SK-N-SH (cell line): ENCODE measurements at regions not wholly inside any gene's neighbourhood (a gene's known extent, or its start where the extent isn't known, plus 50 kb on each side); places are given as distances from the start of the nearest gene placed in this dataset.

ENCODE experiments used
- ELF1 ChIP-seq: IDR thresholded peaks from 2 replicates; pipeline ENCODE4 v1.4.0; 2012
- FOSL2 ChIP-seq: IDR thresholded peaks from 2 replicates; pipeline ENCODE4 v1.4.0; 2012; ENCODE audit warnings: low read depth, mild to moderate bottlenecking, moderate library complexity, borderline replicate concordance
- JUND ChIP-seq: IDR thresholded peaks from 2 replicates; pipeline ENCODE4 v1.4.0; 2012
- NRF1 ChIP-seq: IDR thresholded peaks from 2 replicates; pipeline ENCODE4 v1.6.1; 2012; ENCODE audit warnings: low read depth, mild to moderate bottlenecking, low read length
- POLR2AphosphoS5 ChIP-seq: IDR thresholded peaks from 2 replicates; pipeline ENCODE4 v1.6.1; 2012; ENCODE audit warnings: low read depth, low read length
- RAD21 ChIP-seq: IDR thresholded peaks from 2 replicates; pipeline ENCODE4 v1.6.1; 2012; ENCODE audit warnings: mild to moderate bottlenecking, low read length
- RXRA ChIP-seq: IDR thresholded peaks from 2 replicates; pipeline ENCODE4 v1.4.0; 2012; ENCODE audit warnings: low read depth, mild to moderate bottlenecking, borderline replicate concordance
- SIN3A ChIP-seq: IDR thresholded peaks from 2 replicates; pipeline ENCODE4 v1.6.1; 2012; ENCODE audit warnings: low read depth, mild to moderate bottlenecking, low read length, moderate library complexity, borderline replicate concordance
- SMC3 ChIP-seq: IDR thresholded peaks from 2 replicates; pipeline ENCODE4 v1.6.1; 2012; ENCODE audit warnings: low read depth, low read length, improper control_type of control experiment
- TF ChIP-seq, protein P1 (sequence below): IDR thresholded peaks from 2 replicates; pipeline ENCODE4; 2012
- TF ChIP-seq, protein P2 (sequence below): fragments of 150-350 bp; IDR thresholded peaks from 2 replicates; pipeline ENCODE4 v1.6.1; 2016; ENCODE audit warnings: mild to moderate bottlenecking, low read depth, low read length
- TF ChIP-seq, protein P3 (sequence below): IDR thresholded peaks from 2 replicates; pipeline ENCODE4 v1.4.0; 2012; ENCODE audit warnings: low read depth, borderline replicate concordance
- TF ChIP-seq, protein P4 (sequence below): IDR thresholded peaks from 2 replicates; pipeline ENCODE4 v1.4.0; 2012; ENCODE audit warnings: low read depth
- TF ChIP-seq, protein P5 (sequence below): fragments of 200-600 bp; sonication (generic); IDR thresholded peaks from 2 replicates; pipeline ENCODE4 v1.6.1; 2017; ENCODE audit warnings: antibody characterized with exemption, mild to moderate bottlenecking, moderate library complexity
- TF ChIP-seq, protein P6 (sequence below): IDR thresholded peaks from 2 replicates; pipeline ENCODE4 v1.4.0; 2012; ENCODE audit warnings: low read depth, borderline replicate concordance

DNA sequence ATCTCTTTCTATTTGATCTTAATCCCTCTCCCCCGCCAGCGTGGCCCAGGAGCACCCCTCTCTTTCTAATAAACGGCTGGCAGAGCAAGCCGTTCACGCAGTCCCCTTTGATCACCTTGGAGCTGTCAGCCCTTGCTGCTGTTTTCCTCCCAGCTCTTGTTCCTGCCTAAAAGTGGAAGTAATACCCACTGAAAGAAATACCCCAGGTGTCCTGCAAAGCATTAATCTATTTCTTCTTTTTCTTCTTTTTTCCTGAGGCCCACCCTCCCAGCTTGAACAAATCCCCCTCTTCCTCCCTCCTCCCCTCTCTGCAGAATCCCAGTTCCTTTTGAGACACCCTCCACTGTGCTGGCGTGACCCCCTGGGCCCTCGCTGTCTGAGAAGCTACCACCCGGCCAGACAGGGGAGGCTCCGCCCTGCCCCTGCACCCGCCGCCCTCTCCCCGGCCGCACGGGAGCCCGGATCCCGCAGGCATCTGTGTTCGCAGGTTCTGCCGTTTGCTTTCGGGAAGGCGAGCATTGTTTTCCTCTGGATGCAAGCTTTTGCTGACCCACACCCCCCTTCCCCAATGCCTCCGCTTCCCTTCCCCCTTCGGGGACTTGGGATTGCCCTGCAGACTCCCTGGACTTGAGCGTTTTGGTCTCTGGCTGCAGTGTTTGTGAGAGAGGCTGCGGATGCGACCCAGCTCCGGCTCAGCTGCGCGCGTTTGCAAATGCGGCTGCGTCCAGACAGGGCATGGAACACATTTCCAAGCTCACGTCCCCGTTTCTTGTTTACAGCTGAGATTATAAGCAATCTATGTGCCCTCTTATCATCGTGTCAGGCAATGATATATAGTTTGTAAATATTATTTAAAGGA lies 631.5 kb downstream of the NYAP2 start (continued):
- TF ChIP-seq SMC3 (no peak), POLR2AphosphoS5 (no peak; the same call in 1 of the 2 replicates), NRF1 (peak; percentile 42), ELF1 (no peak), RXRA (peak; percentile 14; the same call in 1 of the 2 replicates), RAD21 (no peak; the same call in 1 of the 2 replicates), SIN3A (no peak; the same call in 1 of the 2 replicates), JUND (no peak; the same call in 1 of the 2 replicates), FOSL2 (peak; percentile 2; the same call in 1 of the 2 replicates)
- TF ChIP-seq, protein P1, sequence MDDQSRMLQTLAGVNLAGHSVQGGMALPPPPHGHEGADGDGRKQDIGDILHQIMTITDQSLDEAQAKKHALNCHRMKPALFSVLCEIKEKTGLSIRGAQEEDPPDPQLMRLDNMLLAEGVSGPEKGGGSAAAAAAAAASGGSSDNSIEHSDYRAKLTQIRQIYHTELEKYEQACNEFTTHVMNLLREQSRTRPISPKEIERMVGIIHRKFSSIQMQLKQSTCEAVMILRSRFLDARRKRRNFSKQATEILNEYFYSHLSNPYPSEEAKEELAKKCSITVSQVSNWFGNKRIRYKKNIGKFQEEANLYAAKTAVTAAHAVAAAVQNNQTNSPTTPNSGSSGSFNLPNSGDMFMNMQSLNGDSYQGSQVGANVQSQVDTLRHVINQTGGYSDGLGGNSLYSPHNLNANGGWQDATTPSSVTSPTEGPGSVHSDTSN = peak; percentile 5; the same call in 1 of the 2 replicates
- TF ChIP-seq, protein P2, sequence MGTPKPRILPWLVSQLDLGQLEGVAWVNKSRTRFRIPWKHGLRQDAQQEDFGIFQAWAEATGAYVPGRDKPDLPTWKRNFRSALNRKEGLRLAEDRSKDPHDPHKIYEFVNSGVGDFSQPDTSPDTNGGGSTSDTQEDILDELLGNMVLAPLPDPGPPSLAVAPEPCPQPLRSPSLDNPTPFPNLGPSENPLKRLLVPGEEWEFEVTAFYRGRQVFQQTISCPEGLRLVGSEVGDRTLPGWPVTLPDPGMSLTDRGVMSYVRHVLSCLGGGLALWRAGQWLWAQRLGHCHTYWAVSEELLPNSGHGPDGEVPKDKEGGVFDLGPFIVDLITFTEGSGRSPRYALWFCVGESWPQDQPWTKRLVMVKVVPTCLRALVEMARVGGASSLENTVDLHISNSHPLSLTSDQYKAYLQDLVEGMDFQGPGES = no peak
- TF ChIP-seq, protein P3, sequence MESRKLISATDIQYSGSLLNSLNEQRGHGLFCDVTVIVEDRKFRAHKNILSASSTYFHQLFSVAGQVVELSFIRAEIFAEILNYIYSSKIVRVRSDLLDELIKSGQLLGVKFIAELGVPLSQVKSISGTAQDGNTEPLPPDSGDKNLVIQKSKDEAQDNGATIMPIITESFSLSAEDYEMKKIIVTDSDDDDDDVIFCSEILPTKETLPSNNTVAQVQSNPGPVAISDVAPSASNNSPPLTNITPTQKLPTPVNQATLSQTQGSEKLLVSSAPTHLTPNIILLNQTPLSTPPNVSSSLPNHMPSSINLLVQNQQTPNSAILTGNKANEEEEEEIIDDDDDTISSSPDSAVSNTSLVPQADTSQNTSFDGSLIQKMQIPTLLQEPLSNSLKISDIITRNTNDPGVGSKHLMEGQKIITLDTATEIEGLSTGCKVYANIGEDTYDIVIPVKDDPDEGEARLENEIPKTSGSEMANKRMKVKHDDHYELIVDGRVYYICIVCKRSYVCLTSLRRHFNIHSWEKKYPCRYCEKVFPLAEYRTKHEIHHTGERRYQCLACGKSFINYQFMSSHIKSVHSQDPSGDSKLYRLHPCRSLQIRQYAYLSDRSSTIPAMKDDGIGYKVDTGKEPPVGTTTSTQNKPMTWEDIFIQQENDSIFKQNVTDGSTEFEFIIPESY = no peak
- TF ChIP-seq, protein P4, sequence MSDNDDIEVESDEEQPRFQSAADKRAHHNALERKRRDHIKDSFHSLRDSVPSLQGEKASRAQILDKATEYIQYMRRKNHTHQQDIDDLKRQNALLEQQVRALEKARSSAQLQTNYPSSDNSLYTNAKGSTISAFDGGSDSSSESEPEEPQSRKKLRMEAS = peak; percentile 26; the same call in 1 of the 2 replicates
- TF ChIP-seq, protein P5, sequence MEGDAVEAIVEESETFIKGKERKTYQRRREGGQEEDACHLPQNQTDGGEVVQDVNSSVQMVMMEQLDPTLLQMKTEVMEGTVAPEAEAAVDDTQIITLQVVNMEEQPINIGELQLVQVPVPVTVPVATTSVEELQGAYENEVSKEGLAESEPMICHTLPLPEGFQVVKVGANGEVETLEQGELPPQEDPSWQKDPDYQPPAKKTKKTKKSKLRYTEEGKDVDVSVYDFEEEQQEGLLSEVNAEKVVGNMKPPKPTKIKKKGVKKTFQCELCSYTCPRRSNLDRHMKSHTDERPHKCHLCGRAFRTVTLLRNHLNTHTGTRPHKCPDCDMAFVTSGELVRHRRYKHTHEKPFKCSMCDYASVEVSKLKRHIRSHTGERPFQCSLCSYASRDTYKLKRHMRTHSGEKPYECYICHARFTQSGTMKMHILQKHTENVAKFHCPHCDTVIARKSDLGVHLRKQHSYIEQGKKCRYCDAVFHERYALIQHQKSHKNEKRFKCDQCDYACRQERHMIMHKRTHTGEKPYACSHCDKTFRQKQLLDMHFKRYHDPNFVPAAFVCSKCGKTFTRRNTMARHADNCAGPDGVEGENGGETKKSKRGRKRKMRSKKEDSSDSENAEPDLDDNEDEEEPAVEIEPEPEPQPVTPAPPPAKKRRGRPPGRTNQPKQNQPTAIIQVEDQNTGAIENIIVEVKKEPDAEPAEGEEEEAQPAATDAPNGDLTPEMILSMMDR = no peak
- TF ChIP-seq, protein P6, sequence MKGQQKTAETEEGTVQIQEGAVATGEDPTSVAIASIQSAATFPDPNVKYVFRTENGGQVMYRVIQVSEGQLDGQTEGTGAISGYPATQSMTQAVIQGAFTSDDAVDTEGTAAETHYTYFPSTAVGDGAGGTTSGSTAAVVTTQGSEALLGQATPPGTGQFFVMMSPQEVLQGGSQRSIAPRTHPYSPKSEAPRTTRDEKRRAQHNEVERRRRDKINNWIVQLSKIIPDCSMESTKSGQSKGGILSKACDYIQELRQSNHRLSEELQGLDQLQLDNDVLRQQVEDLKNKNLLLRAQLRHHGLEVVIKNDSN = no peak
